Fibroblast of the conjunctiva (primary cell): ENCODE measurements at regions not wholly inside any gene's neighbourhood (a gene's known extent, or its start where the extent isn't known, plus 50 kb on each side); places are given as distances from the start of the nearest gene placed in this dataset.
A peak's percentile ranks its signal among the peaks of the same experiment; 100 is the strongest.
"Not testable (repeated sequence)": the region's sequence is repeated elsewhere in the genome, so short reads cannot be mapped to it uniquely, and the experiment has no call there.

Experiments used
- DNase-seq: peaks from one replicate; pipeline ENCODE4 v3.0.0-alpha.2; 2010; ENCODE audit warnings: low read depth

- no peak for DNase-seq
Observed at GRCh38 chr3:153911116-153911515, 210.1 kb upstream of the ARHGEF26 start.

- no peak for DNase-seq
Observed at GRCh38 chr3:153919773-153920172, 201.4 kb upstream of the ARHGEF26 start.

- no peak for DNase-seq
Observed at GRCh38 chr3:153921826-153922225, 199.4 kb upstream of the ARHGEF26 start.

- DNase-seq, result peak; percentile 9
Observed at GRCh38 chr3:153925841-153926514, 195.2 kb upstream of the ARHGEF26 start.

GRCh38 chr3:153927107-153927506, 194.1 kb upstream of the ARHGEF26 start:
- DNase-seq, result peak; percentile 78

GRCh38 chr3:153928851-153929250, 192.3 kb upstream of the ARHGEF26 start:
- DNase-seq, result no peak

- not testable (repeated sequence) for DNase-seq
Observed at GRCh38 chr3:153933481-153933880, 187.7 kb upstream of the ARHGEF26 start.

GRCh38 chr3:153944084-153944483, 177.1 kb upstream of the ARHGEF26 start:
- DNase-seq, result no peak

- no peak for DNase-seq
Observed at GRCh38 chr3:153951276-153951675, 169.9 kb upstream of the ARHGEF26 start.

GRCh38 chr3:153952091-153952490, 169.1 kb upstream of the ARHGEF26 start:
- DNase-seq, result no peak

GRCh38 chr3:153956613-153957012, 164.6 kb upstream of the ARHGEF26 start:
- DNase-seq, result no peak

GRCh38 chr3:153957421-153957820, 163.8 kb upstream of the ARHGEF26 start:
- no peak for DNase-seq

- peak; percentile 8 for DNase-seq
Observed at GRCh38 chr3:153958635-153959595, 162.3 kb upstream of the ARHGEF26 start.

- no peak for DNase-seq
Observed at GRCh38 chr3:153960458-153961074, 160.6 kb upstream of the ARHGEF26 start.

- no peak for DNase-seq
Observed at GRCh38 chr3:153961494-153961893, 159.7 kb upstream of the ARHGEF26 start.

- DNase-seq, result no peak
Observed at GRCh38 chr3:153963012-153963411, 158.2 kb upstream of the ARHGEF26 start.

GRCh38 chr3:153967260-153967659, 153.9 kb upstream of the ARHGEF26 start:
- no peak for DNase-seq

- no peak for DNase-seq
Observed at GRCh38 chr3:153970047-153970446, 151.1 kb upstream of the ARHGEF26 start.

GRCh38 chr3:153970741-153971347, 150.3 kb upstream of the ARHGEF26 start:
- DNase-seq, result peak; percentile 21

GRCh38 chr3:153972862-153973261, 148.3 kb upstream of the ARHGEF26 start:
- no peak for DNase-seq

GRCh38 chr3:153973722-153974265, 147.4 kb upstream of the ARHGEF26 start:
- no peak for DNase-seq

GRCh38 chr3:153974614-153975013, 146.6 kb upstream of the ARHGEF26 start:
- DNase-seq, result no peak
